Stimulated activated CD4-positive, alpha-beta T cell treated with anti-CD3 and anti-CD28 coated beads, Interleukin-12 subunit alpha, Interleukin-12 subunit beta, amount 100 ng/mL, for 48 hours (primary cell): ENCODE measurements at regions not wholly inside any gene's neighbourhood (a gene's known extent, or its start where the extent isn't known, plus 50 kb on each side); places are given as distances from the start of the nearest gene placed in this dataset.

Experiments
- DNase-seq, 3 donors: peaks; one replicate each; pipeline ENCODE4 v3.0.0-alpha.2; 2020; ENCODE audit warnings: low read depth in 2 of 3, low spot score in 1 of 3

GRCh38 chr21:23374155-23374554 lies 2233.1 kb downstream of the MRPL39 start:
- DNase-seq = no peak

- no peak for DNase-seq
Observed at GRCh38 chr21:23356905-23357304, 2250.4 kb downstream of the MRPL39 start.

GRCh38 chr21:23316190-23316589 lies 2291.1 kb downstream of the MRPL39 start:
- no peak for DNase-seq

GRCh38 chr21:23308741-23309140 lies 2298.5 kb downstream of the MRPL39 start:
- no peak for DNase-seq

GRCh38 chr21:23307065-23307464 lies 2300.2 kb downstream of the MRPL39 start:
- no peak for DNase-seq

GRCh38 chr21:23292292-23292691 lies 2294.1 kb downstream of the NCAM2 start:
- no peak for DNase-seq

- no peak for DNase-seq
Observed at GRCh38 chr21:23281917-23282316, 2283.7 kb downstream of the NCAM2 start.

- DNase-seq = no peak
Observed at GRCh38 chr21:23249760-23250159, 2251.6 kb downstream of the NCAM2 start.

GRCh38 chr21:23247334-23247733 lies 2249.1 kb downstream of the NCAM2 start:
- DNase-seq = no peak

- DNase-seq = no peak
Observed at GRCh38 chr21:23245255-23245654, 2247.0 kb downstream of the NCAM2 start.

- no peak for DNase-seq
Observed at GRCh38 chr21:23223882-23224281, 2225.7 kb downstream of the NCAM2 start.

GRCh38 chr21:23218667-23219066 lies 2220.5 kb downstream of the NCAM2 start:
- DNase-seq = no peak

- DNase-seq = no peak
Observed at GRCh38 chr21:23217597-23217996, 2219.4 kb downstream of the NCAM2 start.

- DNase-seq = no peak
Observed at GRCh38 chr21:23215261-23215660, 2217.1 kb downstream of the NCAM2 start.
